ENCODE measurements at regions not wholly inside any gene's neighbourhood (a gene's known extent, or its start where the extent isn't known, plus 50 kb on each side); places are given as distances from the start of the nearest gene placed in this dataset.

- DNase-seq (ENCODE audit: low spot score), result no peak
- H3K4me1 ChIP-seq (ENCODE audit: insufficient read depth, poor library complexity, severe bottlenecking), result no peaks in the 10 kb centered on the region
- TF ChIP-seq, protein P1, sequence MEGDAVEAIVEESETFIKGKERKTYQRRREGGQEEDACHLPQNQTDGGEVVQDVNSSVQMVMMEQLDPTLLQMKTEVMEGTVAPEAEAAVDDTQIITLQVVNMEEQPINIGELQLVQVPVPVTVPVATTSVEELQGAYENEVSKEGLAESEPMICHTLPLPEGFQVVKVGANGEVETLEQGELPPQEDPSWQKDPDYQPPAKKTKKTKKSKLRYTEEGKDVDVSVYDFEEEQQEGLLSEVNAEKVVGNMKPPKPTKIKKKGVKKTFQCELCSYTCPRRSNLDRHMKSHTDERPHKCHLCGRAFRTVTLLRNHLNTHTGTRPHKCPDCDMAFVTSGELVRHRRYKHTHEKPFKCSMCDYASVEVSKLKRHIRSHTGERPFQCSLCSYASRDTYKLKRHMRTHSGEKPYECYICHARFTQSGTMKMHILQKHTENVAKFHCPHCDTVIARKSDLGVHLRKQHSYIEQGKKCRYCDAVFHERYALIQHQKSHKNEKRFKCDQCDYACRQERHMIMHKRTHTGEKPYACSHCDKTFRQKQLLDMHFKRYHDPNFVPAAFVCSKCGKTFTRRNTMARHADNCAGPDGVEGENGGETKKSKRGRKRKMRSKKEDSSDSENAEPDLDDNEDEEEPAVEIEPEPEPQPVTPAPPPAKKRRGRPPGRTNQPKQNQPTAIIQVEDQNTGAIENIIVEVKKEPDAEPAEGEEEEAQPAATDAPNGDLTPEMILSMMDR (IDR thresholded peaks at IDR 0.05; ENCODE audit: poor library complexity, severe bottlenecking), result no peak
- no peak overlapping the region for H3K27ac ChIP-seq (ENCODE audit: poor library complexity, severe bottlenecking)
- no peaks in the 10 kb centered on the region for H3K36me3 ChIP-seq (ENCODE audit: low read depth)
- ATAC-seq (ENCODE audit: low read depth), result no peak
- H3K9me3 ChIP-seq (ENCODE audit: severe bottlenecking), result no peaks in the 10 kb centered on the region
- H3K4me3 ChIP-seq (ENCODE audit: severe bottlenecking), result no peak overlapping the region
- no peaks in the 10 kb centered on the region for H3K27me3 ChIP-seq (ENCODE audit: insufficient read depth, poor library complexity, severe bottlenecking)
These were observed 131.4 kb upstream of the C21orf91 start for GRCh38 chr21:17950591-17950990.

DNA sequence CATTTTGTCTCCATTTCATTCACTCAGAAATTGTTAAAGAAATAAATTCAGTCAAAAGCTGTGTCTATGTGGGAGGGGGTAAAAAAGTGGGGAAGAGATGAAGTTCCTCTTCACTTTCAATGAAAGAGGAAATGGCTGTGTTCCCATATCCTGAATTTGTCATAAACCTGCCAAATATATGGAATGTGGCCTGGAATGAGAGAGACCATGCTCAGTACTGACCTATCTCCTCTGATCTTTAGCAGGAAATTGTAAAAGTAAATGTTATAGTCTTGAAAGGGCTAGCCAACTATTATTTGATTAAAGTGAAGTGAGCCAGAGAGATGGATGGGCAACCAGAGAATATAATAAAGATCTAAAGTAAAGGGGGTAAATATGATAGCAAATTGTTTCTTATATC is 130.3 kb upstream of the C21orf91 start:
- no peak for DNase-seq (ENCODE audit: low spot score)

GRCh38 chr21:17947531-17947930 is 128.4 kb upstream of the C21orf91 start:
- Histone ChIP-seq H3K27me3 (ENCODE audit: insufficient read depth, poor library complexity, severe bottlenecking) (no peaks in the 10 kb centered on the region), H3K4me3 (ENCODE audit: severe bottlenecking) (no peak overlapping the region), H3K9me3 (ENCODE audit: severe bottlenecking) (no peaks in the 10 kb centered on the region), H3K4me1 (ENCODE audit: insufficient read depth, poor library complexity, severe bottlenecking) (no peaks in the 10 kb centered on the region), H3K36me3 (ENCODE audit: low read depth) (no peaks in the 10 kb centered on the region), H3K27ac (ENCODE audit: poor library complexity, severe bottlenecking) (no peak overlapping the region)
- TF ChIP-seq, protein P1 (IDR thresholded peaks at IDR 0.05; ENCODE audit: poor library complexity, severe bottlenecking), result no peak
- DNase-seq (ENCODE audit: low spot score) (no peak), ATAC-seq (ENCODE audit: low read depth) (no peak)

More for the DNA sequence above, 130.3 kb upstream of the C21orf91 start:
- Histone ChIP-seq H3K4me1 (ENCODE audit: insufficient read depth, poor library complexity, severe bottlenecking) (no peaks in the 10 kb centered on the region), H3K4me3 (ENCODE audit: severe bottlenecking) (no peak overlapping the region), H3K27me3 (ENCODE audit: insufficient read depth, poor library complexity, severe bottlenecking) (no peaks in the 10 kb centered on the region), H3K27ac (ENCODE audit: poor library complexity, severe bottlenecking) (no peak overlapping the region), H3K9me3 (ENCODE audit: severe bottlenecking) (no peaks in the 10 kb centered on the region), H3K36me3 (ENCODE audit: low read depth) (no peaks in the 10 kb centered on the region)
- ATAC-seq (ENCODE audit: low read depth), result no peak
- TF ChIP-seq, protein P1 (IDR thresholded peaks at IDR 0.05; ENCODE audit: poor library complexity, severe bottlenecking), result no peak

GRCh38 chr21:17931080-17931479 is 111.9 kb upstream of the C21orf91 start:
- H3K9me3 ChIP-seq (ENCODE audit: severe bottlenecking), result no peaks in the 10 kb centered on the region
- TF ChIP-seq, protein P1 (IDR thresholded peaks at IDR 0.05; ENCODE audit: poor library complexity, severe bottlenecking), result peak; percentile 24
- DNase-seq (ENCODE audit: low spot score) (no peak), ATAC-seq (ENCODE audit: low read depth) (no peak)
- no peak overlapping the region for H3K27ac ChIP-seq (ENCODE audit: poor library complexity, severe bottlenecking)
- peaks cover 3% of the 10 kb centered on the region for H3K27me3 ChIP-seq (ENCODE audit: insufficient read depth, poor library complexity, severe bottlenecking)
- H3K4me3 ChIP-seq (ENCODE audit: severe bottlenecking), result no peak overlapping the region
- no peaks in the 10 kb centered on the region for H3K4me1 ChIP-seq (ENCODE audit: insufficient read depth, poor library complexity, severe bottlenecking)
- H3K36me3 ChIP-seq (ENCODE audit: low read depth), result no peaks in the 10 kb centered on the region

GRCh38 chr21:17930093-17930492 is 110.9 kb upstream of the C21orf91 start:
- Histone ChIP-seq H3K4me1 (ENCODE audit: insufficient read depth, poor library complexity, severe bottlenecking) (no peaks in the 10 kb centered on the region), H3K27me3 (ENCODE audit: insufficient read depth, poor library complexity, severe bottlenecking) (no peaks in the 10 kb centered on the region), H3K9me3 (ENCODE audit: severe bottlenecking) (no peaks in the 10 kb centered on the region), H3K36me3 (ENCODE audit: low read depth) (no peaks in the 10 kb centered on the region), H3K27ac (ENCODE audit: poor library complexity, severe bottlenecking) (no peak overlapping the region), H3K4me3 (ENCODE audit: severe bottlenecking) (no peak overlapping the region)
- ATAC-seq (ENCODE audit: low read depth), result no peak
- no peak for DNase-seq (ENCODE audit: low spot score)
- TF ChIP-seq, protein P1 (IDR thresholded peaks at IDR 0.05; ENCODE audit: poor library complexity, severe bottlenecking), result no peak
